PC-9 (cell line): ENCODE measurements at regions not wholly inside any gene's neighbourhood (a gene's known extent, or its start where the extent isn't known, plus 50 kb on each side); places are given as distances from the start of the nearest gene placed in this dataset.

Source experiments
- CTCF ChIP-seq: fragments of 200-600 bp; sonication (generic); conservative IDR thresholded peaks from 2 replicates; pipeline ENCODE4 v1.6.1; 2017; ENCODE audit warnings: mixed run types, antibody characterized with exemption, mild to moderate bottlenecking, moderate library complexity
- EZH2 ChIP-seq: fragments of 200-600 bp; sonication (generic); IDR thresholded peaks from 2 replicates; pipeline ENCODE4 v1.8.0; 2017; ENCODE audit warnings: antibody characterized with exemption, low read depth

GRCh38 chr10:64312876-64313275, 791.7 kb downstream of the REEP3 start:
- no peak for TF ChIP-seq EZH2
- TF ChIP-seq CTCF = no peak
